B cell (primary cell): ENCODE measurements at regions not wholly inside any gene's neighbourhood (a gene's known extent, or its start where the extent isn't known, plus 50 kb on each side); places are given as distances from the start of the nearest gene placed in this dataset.

Experiments used
- ATAC-seq: fragments of 200-7000 bp; cut with Tn5 transposase; one replicate; pipeline ENCODE4 v1.10.0; 2021; ENCODE audit warnings: low read depth, mild to moderate bottlenecking, moderate number of reproducible peaks, moderate library complexity
- CTCF ChIA-PET: fragments of 350-600 bp; sonication (Branson Sonifier 250); formaldehyde crosslinking; loops from one replicate; lab custom pipeline; 2021; ENCODE audit warnings: antibody characterized with exemption, inconsistent platforms; lab: Charles Lee
- POLR2A ChIA-PET: fragments of 350-600 bp; sonication (Branson Sonifier 250); formaldehyde crosslinking; loops from one replicate; lab custom pipeline; 2021; ENCODE audit warnings: antibody characterized with exemption; lab: Charles Lee
- DNase-seq: peaks from one replicate; pipeline ENCODE4 v3.0.0; 2013
- H2AFZ ChIP-seq: 2 replicates; pipeline ENCODE4 v1.6.1; 2012; ENCODE audit warnings: mild to moderate bottlenecking, low read depth, low read length; ENCODE audit not compliant: insufficient read depth, poor library complexity, severe bottlenecking
- H3K27ac ChIP-seq, 2 donors: 1 replicate in 1 of 2; 2 replicates in 1 of 2; pipeline ENCODE4 v1.5.1; 2012 to 2013; ENCODE audit warnings: low read length in 2 of 2, mild to moderate bottlenecking in 2 of 2, moderate library complexity in 1 of 2
- H3K27me3 ChIP-seq, 4 experiments: fragments of 200-600 bp in 1 of 4; sonication (generic) in 1 of 4; replicated peaks in 1 of 4; 1 replicate in 2 of 4; 2 replicates in 2 of 4; pipeline versions ENCODE4 v1.6.1 to v1.7.0; 2013 to 2016; ENCODE audit warnings: low read length in 3 of 4, mild to moderate bottlenecking in 2 of 4, mixed read lengths in 1 of 4, moderate library complexity in 1 of 4; ENCODE audit not compliant: insufficient read depth in 4 of 4, control insufficient read depth in 3 of 4; ENCODE audit errors: control extremely low read depth in 1 of 4
- H3K36me3 ChIP-seq, 2 experiments: replicated peaks in 1 of 2; 1 replicate in 1 of 2; 2 replicates in 1 of 2; pipeline versions ENCODE4 v1.6.1 to v1.7.1; 2013; ENCODE audit warnings: low read length in 1 of 2; ENCODE audit not compliant: insufficient read depth in 2 of 2, control insufficient read depth in 1 of 2; ENCODE audit errors: control extremely low read depth in 1 of 2, extremely low read depth in 1 of 2
- H3K4me1 ChIP-seq, 2 donors: fragments of 200-600 bp in 1 of 2; sonication (generic) in 1 of 2; 1 replicate in 1 of 2; 2 replicates in 1 of 2; pipeline versions ENCODE4 v1.5.1 to v1.6.1; 2013 to 2017; ENCODE audit warnings: low read length in 2 of 2; ENCODE audit not compliant: control insufficient read depth in 2 of 2, insufficient read depth in 2 of 2
- H3K4me2 ChIP-seq: replicated peaks from 2 replicates; pipeline ENCODE3; 2012; ENCODE audit warnings: mild to moderate bottlenecking, low read depth, low read length; ENCODE audit not compliant: poor library complexity, severe bottlenecking
- H3K4me3 ChIP-seq, 5 experiments: fragments of 200-600 bp in 1 of 5; sonication (generic) in 1 of 5; 1 replicate in 3 of 5; 2 replicates in 2 of 5; pipeline versions ENCODE4 v1.5.1 to v1.7.0; 2011 to 2016; ENCODE audit warnings: low read length in 4 of 5, mild to moderate bottlenecking in 4 of 5, low read depth in 2 of 5, control low read depth in 1 of 5, moderate library complexity in 1 of 5; ENCODE audit not compliant: insufficient read depth in 1 of 5; ENCODE audit errors: control extremely low read depth in 1 of 5, extremely low read depth in 1 of 5
- H3K79me2 ChIP-seq: fragments of 200-600 bp; sonication (generic); one replicate; pipeline ENCODE4 v1.6.0; 2016; ENCODE audit warnings: low read length; ENCODE audit not compliant: control insufficient read depth, insufficient read depth
- H3K9ac ChIP-seq: fragments of 200-600 bp; sonication (generic); 2 replicates; pipeline ENCODE4 v1.6.1; 2017; ENCODE audit warnings: mild to moderate bottlenecking, low read length, moderate library complexity
- H3K9me3 ChIP-seq, 3 donors: one replicate each; pipeline versions ENCODE4 v1.6.1 to v1.7.1; 2013; ENCODE audit warnings: low read length in 2 of 3; ENCODE audit not compliant: control insufficient read depth in 2 of 3, insufficient read depth in 1 of 3; ENCODE audit errors: control extremely low read depth in 1 of 3
- H4K20me1 ChIP-seq: 2 replicates; pipeline ENCODE4 v1.6.0; 2012; ENCODE audit warnings: mild to moderate bottlenecking, low read length; ENCODE audit not compliant: insufficient read depth, control insufficient read depth, poor library complexity, severe bottlenecking
- H3K27ac Mint-ChIP-seq: one replicate; pipeline ENCODE4 v1.8.0; 2021; ENCODE audit warnings: mixed read lengths
- H3K27me3 Mint-ChIP-seq: one replicate; pipeline ENCODE4 v1.8.0; 2021; ENCODE audit warnings: mixed read lengths
- H3K4me1 Mint-ChIP-seq: one replicate; pipeline ENCODE4 v1.8.0; 2021; ENCODE audit warnings: mixed read lengths
- H3K4me3 Mint-ChIP-seq: one replicate; pipeline ENCODE4 v1.8.0; 2021; ENCODE audit warnings: mixed read lengths
- H3K9me3 Mint-ChIP-seq: one replicate; pipeline ENCODE4 v1.8.0; 2022; ENCODE audit warnings: mixed read lengths; ENCODE audit not compliant: insufficient read depth
- EZH2 ChIP-seq: IDR thresholded peaks from 2 replicates; pipeline ENCODE4 v1.6.1; 2012; ENCODE audit warnings: borderline replicate concordance, low read depth, mild to moderate bottlenecking, moderate library complexity, low read length; ENCODE audit not compliant: insufficient read depth, poor library complexity, severe bottlenecking
- WGBS: methylation state at CpG from one replicate; pipeline ENCODE4 v1.1.5; 2013; ENCODE audit warnings: missing lambda C conversion rate; ENCODE audit not compliant: insufficient coverage; 5-methylcytosine and 5-hydroxymethylcytosine counted together
- intact Hi-C: fragments of 100-400 bp; cut with micrococcal nuclease; formaldehyde crosslinking; loops from one replicate; pipeline ENCODE4 v1.10.0; 2022
- TF ChIP-seq, protein P1 (sequence below): fragments of 200-600 bp; IDR thresholded peaks from one replicate; pipeline ENCODE4 v1.8.0; 2022; ENCODE audit warnings: antibody characterized with exemption, mild to moderate bottlenecking

DNA sequence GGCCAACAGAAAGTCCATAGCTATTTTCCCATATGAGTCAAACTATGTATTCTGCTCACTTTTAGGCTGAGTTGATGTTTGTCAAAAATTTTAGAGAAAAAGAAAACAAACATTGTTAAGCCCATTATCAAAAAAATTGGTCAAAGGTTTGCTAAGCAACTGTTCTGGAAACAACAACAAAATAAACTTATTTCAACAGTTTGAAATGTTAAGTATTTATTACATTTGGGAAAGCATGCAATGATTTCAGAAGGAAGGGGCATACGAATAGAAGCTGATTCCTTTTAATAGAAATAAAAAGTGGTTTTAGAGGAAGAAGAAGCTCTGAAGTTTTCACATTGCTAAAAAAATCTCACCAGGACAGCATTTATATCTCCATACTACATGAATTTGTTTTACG is 1837.5 kb upstream of the CELF4 start:
- intact Hi-C loops, result no loop called here
- no peak for DNase-seq
- no peak overlapping the region for H3K27ac ChIP-seq
- Mint-ChIP-seq H3K4me1 (no peaks in the 10 kb centered on the region), H3K27ac (no peak overlapping the region), H3K4me3 (no peak overlapping the region), H3K27me3 (no peaks in the 10 kb centered on the region), H3K9me3 (no peaks in the 10 kb centered on the region)
- H4K20me1 ChIP-seq, result no peaks in the 10 kb centered on the region
- no peaks in the 10 kb centered on the region for H3K27me3 ChIP-seq
- H3K4me2 ChIP-seq, result no peak overlapping the region
- H3K9me3 ChIP-seq, result no peaks in the 10 kb centered on the region
- H3K79me2 ChIP-seq, result no peaks in the 10 kb centered on the region
- no peak overlapping the region for H3K4me3 ChIP-seq
- no CpG with 5 or more reads among the region's 2 CpGs for WGBS
- POLR2A ChIA-PET, result no interaction called here
- no peak overlapping the region for H2AFZ ChIP-seq
- no peak overlapping the region for H3K9ac ChIP-seq
- ATAC-seq, result no peak
- no peaks in the 10 kb centered on the region for H3K36me3 ChIP-seq
- H3K4me1 ChIP-seq, result no peaks in the 10 kb centered on the region
- TF ChIP-seq, protein P1, sequence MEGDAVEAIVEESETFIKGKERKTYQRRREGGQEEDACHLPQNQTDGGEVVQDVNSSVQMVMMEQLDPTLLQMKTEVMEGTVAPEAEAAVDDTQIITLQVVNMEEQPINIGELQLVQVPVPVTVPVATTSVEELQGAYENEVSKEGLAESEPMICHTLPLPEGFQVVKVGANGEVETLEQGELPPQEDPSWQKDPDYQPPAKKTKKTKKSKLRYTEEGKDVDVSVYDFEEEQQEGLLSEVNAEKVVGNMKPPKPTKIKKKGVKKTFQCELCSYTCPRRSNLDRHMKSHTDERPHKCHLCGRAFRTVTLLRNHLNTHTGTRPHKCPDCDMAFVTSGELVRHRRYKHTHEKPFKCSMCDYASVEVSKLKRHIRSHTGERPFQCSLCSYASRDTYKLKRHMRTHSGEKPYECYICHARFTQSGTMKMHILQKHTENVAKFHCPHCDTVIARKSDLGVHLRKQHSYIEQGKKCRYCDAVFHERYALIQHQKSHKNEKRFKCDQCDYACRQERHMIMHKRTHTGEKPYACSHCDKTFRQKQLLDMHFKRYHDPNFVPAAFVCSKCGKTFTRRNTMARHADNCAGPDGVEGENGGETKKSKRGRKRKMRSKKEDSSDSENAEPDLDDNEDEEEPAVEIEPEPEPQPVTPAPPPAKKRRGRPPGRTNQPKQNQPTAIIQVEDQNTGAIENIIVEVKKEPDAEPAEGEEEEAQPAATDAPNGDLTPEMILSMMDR, result no peak
- TF ChIP-seq EZH2, result no peak
- CTCF ChIA-PET, result no interaction called here

DNA sequence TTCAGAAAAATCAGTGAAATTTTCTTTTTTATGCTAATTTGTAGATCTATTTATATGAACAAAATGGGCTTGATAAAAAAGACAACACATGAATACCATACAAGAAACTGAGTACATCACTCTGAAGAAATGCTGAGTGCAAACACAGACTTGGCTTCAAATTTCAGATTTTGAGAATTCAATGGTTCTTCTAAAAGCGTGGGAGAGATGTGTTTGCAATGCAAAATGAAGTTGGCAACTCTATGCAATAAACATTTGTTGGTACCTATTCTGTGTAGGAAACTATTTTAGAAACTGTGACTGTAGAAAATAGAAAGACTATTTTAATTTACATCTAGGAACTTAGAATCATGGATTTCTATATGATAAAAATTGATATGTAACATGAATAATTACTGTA is 1834.1 kb upstream of the CELF4 start:
- no peak overlapping the region for H3K27ac Mint-ChIP-seq
- Histone ChIP-seq H3K79me2 (no peaks in the 10 kb centered on the region), H3K27me3 (no peaks in the 10 kb centered on the region), H3K27ac (no peak overlapping the region), H2AFZ (no peak overlapping the region), H3K9me3 (no peaks in the 10 kb centered on the region), H3K4me1 (no peaks in the 10 kb centered on the region), H4K20me1 (no peaks in the 10 kb centered on the region), H3K4me3 (no peak overlapping the region), H3K9ac (no peak overlapping the region), H3K36me3 (no peaks in the 10 kb centered on the region), H3K4me2 (no peak overlapping the region)
- H3K4me3 Mint-ChIP-seq, result no peak overlapping the region
- WGBS, result no CpG with 5 or more reads among the region's 1 CpG
- no peaks in the 10 kb centered on the region for H3K27me3 Mint-ChIP-seq
- DNase-seq (no peak), ATAC-seq (no peak)
- ChIA-PET POLR2A (no interaction called here), CTCF (no interaction called here)
- TF ChIP-seq EZH2, result no peak
- TF ChIP-seq, protein P1, result no peak
- intact Hi-C loops, result no loop called here
- peaks cover 3% of the 10 kb centered on the region for H3K9me3 Mint-ChIP-seq
- H3K4me1 Mint-ChIP-seq, result no peaks in the 10 kb centered on the region
